Right atrium auricular region (tissue), 2 donors: ENCODE measurements at regions not wholly inside any gene's neighbourhood (a gene's known extent, or its start where the extent isn't known, plus 50 kb on each side); places are given as distances from the start of the nearest gene placed in this dataset.
"Not testable (repeated sequence)": the region's sequence is repeated elsewhere in the genome, so short reads cannot be mapped to it uniquely, and the experiment has no call there.

Experiments
- DNase-seq: peaks from one replicate; pipeline ENCODE4 v3.0.0-alpha.2; 2019; ENCODE audit warnings: low spot score
- H3K27ac ChIP-seq, 2 donors: fragments of 200-600 bp; sonication (generic); 1 replicate in 1 of 2; 2 replicates in 1 of 2; pipeline ENCODE4 v1.5.1; 2016 to 2019
- H3K27me3 ChIP-seq, 2 donors: fragments of 200-600 bp; sonication (generic); one replicate each; pipeline versions ENCODE4 v1.5.1 to v1.6.0; 2017 to 2019
- H3K36me3 ChIP-seq: fragments of 200-600 bp; sonication (generic); one replicate; pipeline ENCODE4 v1.5.1; 2016
- H3K4me1 ChIP-seq, 2 donors: fragments of 200-600 bp; sonication (generic); one replicate each; pipeline versions ENCODE4 v1.5.1 to v1.6.0; 2017 to 2019
- H3K4me3 ChIP-seq, 2 donors: fragments of 200-600 bp; sonication (generic); 1 replicate in 1 of 2; 2 replicates in 1 of 2; pipeline ENCODE4 v1.5.1; 2017 to 2019; ENCODE audit warnings: mild to moderate bottlenecking in 1 of 2, moderate library complexity in 1 of 2
- H3K9me3 ChIP-seq, 2 donors: fragments of 200-600 bp; sonication (generic); one replicate each; pipeline ENCODE4 v1.5.1; 2019
- CTCF ChIP-seq, 2 donors: fragments of 200-600 bp; sonication (generic); IDR thresholded peaks; one replicate each; pipeline ENCODE4 v1.5.1; 2019; ENCODE audit warnings: antibody characterized with exemption in 2 of 2

- Histone ChIP-seq H3K27ac (no peak overlapping the region), H3K27me3 (no peaks in the 10 kb centered on the region)
These were observed 152.7 kb downstream of the ZNF737 start for GRCh38 chr19:20412846-20413245.

DNA sequence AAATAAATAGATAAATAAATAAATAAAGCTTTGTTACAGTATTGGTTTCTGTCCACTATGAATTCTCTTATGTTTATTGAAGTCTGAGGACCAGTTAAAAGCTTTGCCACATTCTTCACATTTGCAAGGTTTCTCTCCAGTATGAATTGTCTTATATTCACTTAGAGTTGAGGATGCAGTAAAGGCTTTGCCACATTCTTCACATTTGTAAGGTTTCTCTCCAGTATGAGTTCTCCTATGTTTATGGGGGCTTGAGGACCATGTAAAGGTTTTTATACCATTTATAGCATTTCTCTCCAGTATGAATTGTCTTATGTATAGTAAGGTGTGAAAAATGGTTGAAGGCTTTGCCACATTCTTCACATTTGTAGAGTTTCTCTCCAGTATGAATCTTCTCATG lies 168.3 kb downstream of the ZNF737 start:
- H3K27me3 ChIP-seq, result no peaks in the 10 kb centered on the region
- H3K9me3 ChIP-seq, result peaks cover 20 to 98% of the 10 kb centered on the region in 2 donors
- no peak for DNase-seq
- H3K27ac ChIP-seq, result no peak overlapping the region
- no peaks in the 10 kb centered on the region for H3K4me1 ChIP-seq
- no peak for TF ChIP-seq CTCF (IDR thresholded peaks at IDR 0.05)
- H3K4me3 ChIP-seq, result no peak overlapping the region
- H3K36me3 ChIP-seq, result no peaks in the 10 kb centered on the region

More at GRCh38 chr19:20412846-20413245, 152.7 kb downstream of the ZNF737 start:
- no peak for DNase-seq
- H3K9me3 ChIP-seq, result no peaks in the 10 kb centered on the region
- no peaks in the 10 kb centered on the region for H3K4me1 ChIP-seq
- H3K36me3 ChIP-seq, result no peaks in the 10 kb centered on the region
- no peak for TF ChIP-seq CTCF (IDR thresholded peaks at IDR 0.05)
- no peak overlapping the region for H3K4me3 ChIP-seq

DNA sequence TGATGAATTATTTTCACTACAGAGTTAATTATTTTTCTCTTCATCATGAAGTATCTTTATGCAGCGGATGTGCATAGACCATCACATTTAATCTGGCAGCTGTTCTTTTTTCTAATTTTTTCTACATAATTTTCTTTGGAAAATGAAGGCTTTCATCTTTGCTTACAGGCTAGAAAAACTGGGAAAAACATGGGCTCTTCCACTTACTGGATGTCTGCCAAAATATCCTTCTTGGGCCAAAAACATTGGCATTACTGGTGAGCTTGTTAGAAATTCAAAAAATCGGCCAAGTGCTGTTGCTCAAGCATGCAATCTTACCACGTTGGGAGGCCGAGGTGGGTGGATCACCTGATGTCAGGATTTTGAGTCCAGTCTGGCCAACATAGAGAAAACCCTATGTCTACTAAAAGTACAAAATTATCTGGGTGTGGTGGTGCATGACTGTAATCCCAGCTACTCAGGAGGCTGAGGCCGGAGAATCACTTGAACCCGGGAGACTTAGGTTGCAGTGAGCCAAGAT lies 176.8 kb downstream of the ZNF737 start:
- Histone ChIP-seq H3K4me3 (no peak overlapping the region), H3K27me3 (no peaks in the 10 kb centered on the region), H3K9me3 (peaks cover 0 to 33% of the 10 kb centered on the region in 2 donors), H3K4me1 (no peaks in the 10 kb centered on the region), H3K36me3 (no peaks in the 10 kb centered on the region), H3K27ac (no peak overlapping the region)
- DNase-seq, result no peak
- TF ChIP-seq CTCF (IDR thresholded peaks at IDR 0.05), result no peak

DNA sequence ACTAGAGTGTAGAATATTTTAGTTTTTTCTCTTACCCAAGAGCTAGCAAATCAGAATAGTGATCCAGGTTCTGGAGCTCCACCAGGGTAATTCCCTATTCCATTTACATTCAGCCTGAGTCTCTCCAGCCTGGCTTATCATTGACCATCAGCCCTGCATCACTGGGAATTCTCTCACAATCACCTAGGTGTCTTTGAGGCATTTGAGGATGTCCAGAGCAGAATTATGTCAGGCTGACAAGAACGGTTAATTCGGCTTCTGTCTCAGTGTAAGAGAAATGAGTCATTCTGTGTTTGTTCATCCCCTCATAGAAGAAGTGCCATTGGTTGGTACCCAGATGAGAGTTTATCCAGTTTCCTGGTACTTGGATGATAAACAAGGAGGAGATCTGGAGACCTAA lies 180.5 kb downstream of the ZNF737 start:
- Histone ChIP-seq H3K4me3 (no peak overlapping the region), H3K9me3 (peaks cover 0 to 4% of the 10 kb centered on the region in 2 donors), H3K36me3 (no peaks in the 10 kb centered on the region), H3K4me1 (no peaks in the 10 kb centered on the region), H3K27ac (no peak overlapping the region), H3K27me3 (no peaks in the 10 kb centered on the region)
- no peak for TF ChIP-seq CTCF (IDR thresholded peaks at IDR 0.05)
- DNase-seq, result no peak

DNA sequence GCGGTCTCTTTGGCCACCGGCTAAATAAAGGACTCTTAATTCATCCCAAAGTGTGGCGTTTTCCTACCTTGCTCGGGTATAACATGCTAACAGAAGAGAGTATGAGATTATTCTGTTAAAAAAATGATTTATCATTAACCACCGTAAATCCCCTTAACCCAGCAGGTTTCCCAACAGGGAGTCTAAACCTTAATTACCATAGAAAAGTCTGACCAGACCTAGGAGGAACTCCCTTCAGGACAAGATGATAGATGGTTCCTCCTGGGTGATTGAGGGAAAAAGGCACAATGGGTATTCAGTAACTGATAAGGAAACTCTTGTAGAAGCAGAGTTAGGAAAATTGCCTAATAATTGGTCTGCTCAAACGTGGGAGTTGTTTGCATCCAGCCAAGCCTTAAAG lies 193.7 kb downstream of the ZNF737 start:
- Histone ChIP-seq H3K4me3 (no peak overlapping the region), H3K36me3 (no peaks in the 10 kb centered on the region), H3K27ac (no peak overlapping the region), H3K27me3 (no peaks in the 10 kb centered on the region), H3K9me3 (no peaks in the 10 kb centered on the region), H3K4me1 (no peaks in the 10 kb centered on the region)
- no peak for DNase-seq
- no peak for TF ChIP-seq CTCF (IDR thresholded peaks at IDR 0.05)

- H3K4me3 ChIP-seq, H3K27ac ChIP-seq, H3K9me3 ChIP-seq, DNase-seq, H3K27me3 ChIP-seq, H3K4me1 ChIP-seq, H3K36me3 ChIP-seq: not testable (repeated sequence)
These were observed 194.3 kb downstream of the ZNF737 start for GRCh38 chr19:20371304-20371703.
